Choroid plexus epithelial cell (primary cell): ENCODE measurements at regions not wholly inside any gene's neighbourhood (a gene's known extent, or its start where the extent isn't known, plus 50 kb on each side); places are given as distances from the start of the nearest gene placed in this dataset.
A peak's percentile ranks its signal among the peaks of the same experiment; 100 is the strongest.

Experiments used
- DNase-seq: peaks from one replicate; pipeline ENCODE4 v3.0.0-alpha.2; 2010; ENCODE audit warnings: low read depth
- H3K4me3 ChIP-seq: 2 replicates; pipeline ENCODE4 v1.5.1; 2011; ENCODE audit warnings: low read depth, mild to moderate bottlenecking, control low read depth, low read length, moderate library complexity
- TF ChIP-seq, protein P1 (sequence below): conservative IDR thresholded peaks from 2 replicates; pipeline ENCODE4 v1.5.1; 2011; ENCODE audit warnings: low read depth, mild to moderate bottlenecking, control low read depth, inconsistent platforms, low read length, moderate library complexity

DNA sequence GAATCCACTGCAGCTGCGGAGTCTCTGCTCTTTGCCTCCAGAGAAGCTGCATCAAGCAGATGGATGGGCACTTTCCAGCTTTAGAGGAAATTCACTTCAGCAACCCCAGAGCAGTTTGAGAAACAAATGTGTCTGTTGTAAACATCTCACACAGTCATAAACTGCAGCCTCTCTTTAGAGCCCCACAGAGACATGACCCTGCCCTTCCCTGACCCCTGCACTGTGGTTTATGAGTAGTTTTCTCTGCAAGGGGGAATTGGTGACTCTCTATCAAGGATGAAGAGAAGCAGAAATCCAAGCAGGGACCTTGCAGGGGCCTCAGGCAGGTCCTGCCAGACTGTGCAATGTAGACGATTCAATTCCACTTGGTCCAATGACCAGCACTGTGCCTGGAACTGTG, 160.2 kb downstream of the SH2D4B start:
- DNase-seq: no peak
- no peak overlapping the region for H3K4me3 ChIP-seq
- TF ChIP-seq, protein P1, sequence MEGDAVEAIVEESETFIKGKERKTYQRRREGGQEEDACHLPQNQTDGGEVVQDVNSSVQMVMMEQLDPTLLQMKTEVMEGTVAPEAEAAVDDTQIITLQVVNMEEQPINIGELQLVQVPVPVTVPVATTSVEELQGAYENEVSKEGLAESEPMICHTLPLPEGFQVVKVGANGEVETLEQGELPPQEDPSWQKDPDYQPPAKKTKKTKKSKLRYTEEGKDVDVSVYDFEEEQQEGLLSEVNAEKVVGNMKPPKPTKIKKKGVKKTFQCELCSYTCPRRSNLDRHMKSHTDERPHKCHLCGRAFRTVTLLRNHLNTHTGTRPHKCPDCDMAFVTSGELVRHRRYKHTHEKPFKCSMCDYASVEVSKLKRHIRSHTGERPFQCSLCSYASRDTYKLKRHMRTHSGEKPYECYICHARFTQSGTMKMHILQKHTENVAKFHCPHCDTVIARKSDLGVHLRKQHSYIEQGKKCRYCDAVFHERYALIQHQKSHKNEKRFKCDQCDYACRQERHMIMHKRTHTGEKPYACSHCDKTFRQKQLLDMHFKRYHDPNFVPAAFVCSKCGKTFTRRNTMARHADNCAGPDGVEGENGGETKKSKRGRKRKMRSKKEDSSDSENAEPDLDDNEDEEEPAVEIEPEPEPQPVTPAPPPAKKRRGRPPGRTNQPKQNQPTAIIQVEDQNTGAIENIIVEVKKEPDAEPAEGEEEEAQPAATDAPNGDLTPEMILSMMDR: no peak

GRCh38 chr10:80699602-80700039, 161.9 kb downstream of the SH2D4B start:
- DNase-seq: peak; percentile 73

GRCh38 chr10:80700252-80700651, 162.6 kb downstream of the SH2D4B start:
- TF ChIP-seq, protein P1: no peak
- DNase-seq: no peak
- no peak overlapping the region for H3K4me3 ChIP-seq

More at GRCh38 chr10:80699602-80700039, 161.9 kb downstream of the SH2D4B start:
- TF ChIP-seq, protein P1: peak; percentile 88
- no peak overlapping the region for H3K4me3 ChIP-seq

- DNase-seq: no peak
These were observed 163.2 kb downstream of the SH2D4B start for GRCh38 chr10:80700760-80701444.

DNA sequence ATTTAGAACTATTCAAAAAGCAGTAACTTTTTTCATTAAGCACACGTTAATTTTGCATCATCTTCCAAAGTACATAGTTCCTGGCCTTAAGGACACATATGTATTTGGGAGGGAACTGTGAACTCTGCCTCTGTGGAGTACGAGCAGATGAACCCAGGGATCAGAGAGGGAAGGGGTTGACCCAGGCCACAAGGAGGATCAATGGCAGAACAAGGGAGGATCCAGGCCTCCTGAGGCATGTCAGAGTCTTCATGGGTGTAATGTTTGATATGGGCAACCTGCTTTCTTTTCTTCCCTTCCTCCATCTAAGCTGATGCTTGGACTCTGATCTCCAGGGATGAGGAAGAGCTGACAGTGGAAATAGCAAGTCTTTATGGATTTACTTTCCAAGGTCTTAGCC, 164.0 kb downstream of the SH2D4B start:
- H3K4me3 ChIP-seq: no peak overlapping the region
- TF ChIP-seq, protein P1: no peak
- DNase-seq: no peak

More at GRCh38 chr10:80700760-80701444, 163.2 kb downstream of the SH2D4B start:
- no peak overlapping the region for H3K4me3 ChIP-seq
- TF ChIP-seq, protein P1: no peak

DNA sequence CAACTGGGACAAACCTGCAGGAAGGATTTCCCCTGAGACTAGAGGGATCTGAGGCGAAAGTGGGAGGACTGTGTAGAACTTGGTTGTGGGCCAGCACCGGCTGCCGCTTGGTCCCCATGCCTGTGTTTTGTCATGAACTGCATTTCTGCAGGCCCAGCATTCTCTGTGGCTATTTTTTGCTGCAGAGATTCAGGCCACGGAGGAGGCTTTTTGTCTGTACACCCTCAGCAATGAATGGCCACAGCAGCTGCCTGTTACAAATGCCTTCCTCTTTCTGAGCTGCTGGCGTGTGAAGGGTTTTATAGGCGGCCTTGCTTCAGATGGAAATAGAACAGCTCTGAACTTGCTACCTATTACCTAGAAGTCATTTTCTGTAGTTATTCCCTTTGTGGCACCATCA, 164.4 kb downstream of the SH2D4B start:
- no peak for DNase-seq
- no peak overlapping the region for H3K4me3 ChIP-seq
- TF ChIP-seq, protein P1: no peak

GRCh38 chr10:80705899-80706298, 168.2 kb downstream of the SH2D4B start:
- TF ChIP-seq, protein P1: no peak
- DNase-seq: no peak
- H3K4me3 ChIP-seq: no peak overlapping the region
